NCI-H2196 (cell line): ENCODE measurements at regions not wholly inside any gene's neighbourhood (a gene's known extent, or its start where the extent isn't known, plus 50 kb on each side); places are given as distances from the start of the nearest gene placed in this dataset.
"Not testable (repeated sequence)": the region's sequence is repeated elsewhere in the genome, so short reads cannot be mapped to it uniquely, and the experiment has no call there.

ENCODE experiments used
- DNase-seq: peaks from one replicate; lab custom pipeline; 2025; ENCODE audit not compliant: unreplicated experiment; lab: John Stamatoyannopoulos, UW

DNA sequence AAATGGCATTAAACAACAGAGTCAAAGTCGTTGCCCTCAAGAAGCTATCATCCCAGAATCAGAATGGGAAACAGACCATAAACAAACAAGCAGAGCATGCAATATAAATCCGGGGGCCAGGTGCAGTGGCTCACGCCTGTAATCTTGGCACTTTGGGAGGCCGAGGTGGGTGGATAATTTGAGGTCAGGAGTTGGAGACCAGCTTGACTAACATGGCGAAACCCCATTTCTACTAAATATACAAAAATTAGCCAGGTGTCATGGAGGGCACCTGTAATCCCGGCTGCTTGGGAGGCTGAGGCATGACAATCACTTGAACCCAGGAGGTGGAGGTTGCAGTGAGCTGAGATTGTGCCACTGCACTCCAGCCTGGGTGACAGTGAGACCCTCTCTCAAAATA, 249.8 kb downstream of the CYRIA start:
- DNase-seq, result not testable (repeated sequence)

DNA sequence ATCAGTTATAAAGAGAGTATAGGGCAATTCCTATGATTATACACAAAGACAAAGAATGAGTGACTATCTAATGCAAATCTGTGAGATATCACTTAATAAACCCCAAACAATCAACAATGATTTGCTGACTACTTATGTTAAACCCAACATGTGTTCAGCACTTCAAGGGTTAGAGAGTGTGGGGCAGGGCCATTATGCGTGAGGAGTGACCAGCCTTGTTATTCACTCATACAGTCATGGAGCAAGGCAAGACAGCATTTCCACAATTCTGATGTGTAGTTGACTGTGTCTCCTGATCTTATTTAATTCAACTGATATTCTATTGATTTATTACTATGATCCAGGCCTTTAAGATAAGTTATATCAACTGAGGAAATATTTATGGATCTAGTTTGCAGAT, 251.7 kb downstream of the CYRIA start:
- no peak for DNase-seq

DNA sequence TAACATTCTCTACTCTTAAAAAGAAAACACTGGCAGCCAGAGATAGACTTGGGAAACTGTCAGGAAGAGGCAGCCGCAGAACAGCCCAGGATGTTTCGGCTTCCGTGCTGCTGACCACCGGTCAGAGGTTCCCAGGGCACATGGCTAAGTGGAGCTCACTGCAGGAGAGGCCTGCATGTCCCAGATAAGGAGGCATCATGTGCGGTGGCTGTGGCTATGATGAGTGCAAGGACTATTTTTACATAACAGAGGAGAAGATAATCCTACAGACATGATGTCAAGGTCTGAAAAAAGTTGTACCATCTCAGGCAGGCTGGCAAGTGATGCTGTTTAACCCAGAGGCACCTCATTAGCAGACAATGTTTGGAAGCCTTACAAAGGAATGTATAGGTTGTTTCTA, 252.3 kb downstream of the CYRIA start:
- DNase-seq, result no peak

DNA sequence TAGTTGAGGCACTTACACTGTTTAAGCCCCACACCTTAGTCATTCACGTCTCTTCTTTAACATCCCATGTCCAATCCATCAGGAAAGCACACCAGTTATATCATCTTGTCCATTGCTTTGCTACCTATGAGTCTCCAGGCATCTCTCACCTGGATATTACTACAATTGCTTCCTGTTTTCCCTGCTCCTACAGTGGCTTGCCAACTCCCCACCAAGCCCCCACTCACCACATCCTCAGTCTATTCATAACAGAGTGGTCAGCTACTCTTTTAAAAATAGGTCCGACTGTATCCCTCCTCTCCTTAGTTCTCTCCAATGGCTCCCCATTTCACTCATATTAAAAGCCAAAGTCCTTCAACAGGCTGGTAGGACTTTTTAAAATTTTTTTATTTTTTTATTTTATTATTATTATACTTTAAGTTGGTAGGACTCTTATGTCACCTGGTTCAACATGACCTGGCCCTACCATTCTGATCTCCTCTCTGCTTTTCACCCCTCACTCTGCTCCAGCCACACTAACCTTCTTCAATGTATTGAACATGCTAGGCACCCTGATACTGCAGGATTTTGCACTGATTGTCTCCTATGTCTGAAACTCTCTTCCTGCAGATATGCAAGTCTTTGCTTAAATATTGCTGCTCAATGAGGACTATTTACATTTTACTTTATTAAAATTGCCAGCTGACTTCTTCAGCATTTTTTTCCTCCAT, 253.2 kb downstream of the CYRIA start:
- DNase-seq, result no peak

DNA sequence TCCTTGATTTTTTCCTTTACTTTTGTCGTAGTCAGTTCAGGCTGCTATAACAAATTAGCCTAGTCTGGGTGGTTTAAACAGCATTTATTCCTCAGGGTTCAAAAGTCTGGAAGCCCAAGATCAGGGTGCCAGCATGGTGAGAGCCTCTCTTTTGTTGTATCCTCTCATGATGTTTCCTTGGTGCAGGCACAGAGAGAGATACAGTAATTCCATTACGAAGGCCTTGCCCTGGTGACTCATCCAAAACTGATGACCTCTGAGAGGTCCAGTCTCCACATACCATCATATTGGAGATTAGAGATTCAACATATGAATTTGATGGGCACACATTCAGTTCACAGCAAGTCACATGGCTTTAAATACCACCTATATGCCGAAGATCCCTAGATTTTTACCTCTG, 253.8 kb downstream of the CYRIA start:
- no peak for DNase-seq

DNA sequence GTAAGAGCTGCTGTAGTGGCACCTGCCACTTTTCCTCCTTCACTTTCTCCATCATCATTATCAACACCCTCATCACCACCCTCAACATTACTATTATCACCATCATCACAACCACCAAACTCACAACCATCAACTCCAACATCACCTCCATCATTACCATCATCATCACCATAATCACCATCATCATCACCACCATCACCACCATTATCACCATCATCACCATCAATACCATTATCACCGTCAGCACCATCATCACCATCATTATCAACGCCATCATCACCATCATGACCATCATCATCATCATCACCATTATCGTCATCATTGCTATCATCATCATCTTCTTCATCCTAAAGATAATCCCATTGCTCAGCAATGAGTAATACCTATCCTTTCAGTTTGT, 255.8 kb downstream of the CYRIA start:
- no peak for DNase-seq

DNA sequence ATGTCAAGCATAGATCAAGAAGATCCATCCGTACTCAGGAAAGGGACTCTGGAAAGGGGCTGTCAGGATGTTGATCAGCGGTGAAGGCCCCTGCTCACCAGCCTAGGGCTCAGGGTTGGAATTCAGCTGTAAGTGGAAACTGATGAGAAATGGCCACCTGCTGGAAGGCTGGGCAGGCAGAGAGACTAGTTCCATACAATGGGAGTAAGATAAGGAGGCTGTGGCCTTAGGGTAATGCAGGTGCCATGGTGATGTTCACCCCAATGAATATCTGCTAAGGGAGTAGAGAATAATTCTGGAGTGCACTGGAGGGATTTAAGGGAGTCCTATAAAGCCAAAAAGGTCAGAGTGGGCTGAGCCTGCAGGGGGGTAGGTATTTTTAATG, 256.6 kb downstream of the CYRIA start:
- DNase-seq, result no peak

DNA sequence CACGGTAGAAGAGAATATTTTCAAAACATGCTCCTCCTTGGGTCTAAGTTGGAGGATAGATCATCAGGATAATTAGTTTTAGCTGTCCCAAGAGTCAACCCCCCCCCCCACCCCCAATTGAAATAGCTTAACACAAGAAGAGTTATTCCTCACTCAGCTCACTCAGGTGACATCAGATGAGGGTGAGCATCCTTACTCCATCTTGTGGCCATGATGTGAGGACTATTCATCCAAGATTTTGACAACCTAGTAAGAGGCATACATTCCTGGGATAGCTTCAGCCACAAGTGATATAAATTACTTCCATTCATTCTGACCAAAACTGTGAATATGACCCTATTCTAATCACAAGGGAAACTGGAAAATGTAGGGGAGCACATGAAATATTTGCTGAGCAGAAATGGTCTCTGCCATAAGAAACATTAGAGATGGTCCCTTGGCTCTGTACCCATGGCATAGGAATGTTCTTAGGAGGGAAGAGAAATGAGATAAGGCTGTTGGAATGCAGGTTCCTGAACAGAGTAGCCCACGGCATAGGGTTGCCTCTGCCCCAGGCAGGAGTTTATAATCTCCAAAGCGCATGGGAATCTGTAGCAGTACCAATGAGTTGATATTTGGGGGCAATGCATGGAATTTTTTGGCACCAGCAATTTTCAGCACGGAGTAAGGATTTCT, 257.2 kb downstream of the CYRIA start:
- no peak for DNase-seq

DNA sequence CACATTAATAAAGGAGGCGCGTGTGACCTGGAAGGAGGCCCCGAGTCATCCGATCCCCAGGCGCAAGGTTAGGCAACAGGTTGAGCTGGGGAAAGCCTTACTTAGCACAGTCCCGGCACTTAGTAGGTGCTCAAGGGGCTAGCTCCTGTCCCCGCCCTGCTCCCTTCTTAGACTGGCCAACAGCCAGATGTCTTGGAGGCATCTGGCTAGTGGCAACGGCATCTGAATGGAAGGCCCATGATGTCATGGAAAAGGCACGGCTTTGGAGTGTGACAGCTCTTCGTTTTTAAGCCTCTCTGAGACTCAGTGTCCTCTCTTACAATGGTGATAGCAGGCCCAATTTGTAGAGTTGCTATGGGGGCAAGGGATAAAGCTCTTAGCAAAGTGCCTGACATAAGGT, 258.3 kb downstream of the CYRIA start:
- no peak for DNase-seq

DNA sequence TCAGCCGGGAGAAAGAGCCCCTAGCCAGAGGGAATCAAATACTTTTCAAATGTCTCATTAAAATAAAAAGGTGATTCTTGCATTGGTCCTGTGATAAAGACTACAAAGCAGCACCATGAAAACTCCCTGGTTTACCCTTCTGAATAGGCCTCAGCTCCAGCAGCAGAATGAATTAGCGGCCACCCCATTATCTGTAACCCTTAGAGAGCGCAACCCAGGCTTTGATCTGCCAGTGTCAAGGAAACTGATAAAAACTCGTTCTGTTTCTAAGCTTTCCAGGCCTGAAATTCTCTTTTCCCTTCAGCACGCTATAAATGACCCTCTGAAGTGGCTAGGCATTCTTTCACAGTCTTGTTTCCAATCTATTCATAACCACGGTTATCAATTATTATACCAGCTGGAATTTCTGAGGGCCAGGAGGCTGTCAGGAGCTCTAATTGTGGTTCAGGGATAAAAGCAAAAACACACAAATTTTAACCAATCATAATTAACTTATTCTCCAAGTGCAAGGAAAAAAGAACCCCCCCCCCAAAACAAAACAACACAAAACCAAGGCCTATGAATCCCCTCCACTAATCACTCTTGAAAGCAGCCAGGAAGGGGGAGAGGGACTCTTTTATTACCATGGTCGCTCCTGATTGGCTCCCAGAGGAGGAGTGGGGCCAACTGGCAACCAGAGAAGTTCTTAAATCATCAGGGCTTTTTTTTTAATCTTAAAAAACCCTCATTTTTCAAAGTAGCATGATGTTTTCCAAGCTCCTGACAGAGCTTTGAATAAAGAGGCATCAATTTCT, 258.9 kb downstream of the CYRIA start:
- DNase-seq, result no peak

DNA sequence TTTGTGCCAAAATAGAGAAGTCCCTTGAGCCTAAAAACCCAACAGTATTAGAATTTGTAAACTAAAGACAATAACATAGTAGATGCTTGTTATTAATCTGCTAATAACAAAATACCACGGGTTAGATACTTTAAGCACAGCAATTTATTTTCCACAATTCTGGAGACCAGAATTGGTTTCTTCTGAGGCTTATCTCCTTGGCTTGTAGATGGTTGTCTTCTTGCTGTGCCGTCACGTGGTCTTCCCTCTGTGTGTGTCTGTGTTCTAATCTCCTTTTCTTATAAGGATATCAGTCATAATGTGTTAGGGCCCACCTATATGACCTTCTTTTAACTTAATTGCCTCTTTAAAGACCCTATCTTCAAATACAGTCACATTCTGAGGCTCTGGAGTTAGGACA, 260.1 kb downstream of the CYRIA start:
- no peak for DNase-seq

DNA sequence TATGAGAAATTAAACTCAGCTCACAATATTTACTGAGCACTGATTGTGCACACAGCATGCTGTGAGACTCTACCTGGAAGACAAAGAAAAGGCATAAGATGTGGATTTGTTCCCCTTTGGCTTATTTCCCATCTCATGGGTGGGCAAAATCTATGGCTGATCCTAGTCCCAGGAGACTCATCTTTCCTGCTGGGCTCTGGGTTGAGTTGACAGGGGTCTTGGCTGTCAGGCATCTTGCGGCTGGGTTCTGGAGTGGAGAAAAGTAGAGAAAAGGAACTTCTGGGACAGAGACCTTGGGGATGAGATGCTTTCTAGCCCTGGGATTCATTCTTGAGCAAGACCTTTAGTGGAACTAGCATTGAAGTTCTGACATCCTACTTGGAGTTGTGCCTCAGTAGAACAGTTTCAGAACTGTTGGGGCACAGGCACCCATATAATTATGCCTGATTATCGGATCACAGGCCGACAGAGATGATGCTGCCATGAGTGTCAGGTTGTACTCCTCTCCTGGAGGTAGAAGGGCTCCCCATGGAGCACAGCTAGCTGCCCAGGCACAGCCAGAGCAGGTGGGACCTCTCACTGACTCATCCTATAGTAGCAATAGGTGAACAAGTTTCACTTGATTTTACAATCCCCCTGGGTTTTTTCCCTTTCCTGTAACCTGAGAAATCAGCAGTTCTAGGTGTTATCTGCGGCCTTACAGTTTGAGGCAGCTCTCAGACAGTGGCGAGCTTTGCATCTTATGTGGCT, 260.9 kb downstream of the CYRIA start:
- DNase-seq, result no peak

DNA sequence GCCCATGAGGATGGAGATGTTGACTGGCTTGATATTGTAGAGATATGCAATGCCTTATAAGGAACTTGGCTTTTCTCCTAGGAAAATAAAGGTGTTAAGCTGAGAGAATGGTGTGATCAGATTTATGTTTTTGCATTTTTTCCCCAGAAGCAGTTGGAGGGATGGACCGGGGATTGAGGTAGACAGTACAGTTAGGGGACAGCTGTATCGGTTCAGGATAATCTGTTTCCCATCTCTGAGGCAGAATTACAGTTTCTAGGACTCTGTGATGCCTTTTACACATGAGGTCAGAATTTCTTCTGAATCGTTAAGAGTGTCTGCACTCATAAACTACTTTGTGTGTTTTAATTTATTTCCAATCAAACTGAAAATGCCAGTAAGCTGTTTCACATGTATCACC, 261.5 kb downstream of the CYRIA start:
- no peak for DNase-seq

DNA sequence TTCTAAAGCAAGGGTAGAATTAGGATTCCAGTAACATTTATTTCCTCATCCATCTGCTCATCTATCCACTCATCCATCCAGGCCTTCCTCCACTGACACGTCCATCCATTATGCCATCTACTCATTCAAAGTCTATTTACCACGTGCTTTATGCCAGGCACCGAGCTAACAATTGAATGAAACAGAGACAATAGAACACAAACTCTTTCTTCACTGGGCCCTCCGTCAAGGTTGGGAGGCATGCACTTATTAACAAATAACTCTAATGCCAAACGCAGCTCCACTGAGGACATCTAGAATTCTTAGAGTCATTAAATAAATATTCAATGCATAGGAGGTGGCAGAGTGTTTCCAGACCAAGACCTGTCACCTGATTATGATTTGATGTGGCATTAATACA, 262.7 kb downstream of the CYRIA start:
- DNase-seq, result no peak

DNA sequence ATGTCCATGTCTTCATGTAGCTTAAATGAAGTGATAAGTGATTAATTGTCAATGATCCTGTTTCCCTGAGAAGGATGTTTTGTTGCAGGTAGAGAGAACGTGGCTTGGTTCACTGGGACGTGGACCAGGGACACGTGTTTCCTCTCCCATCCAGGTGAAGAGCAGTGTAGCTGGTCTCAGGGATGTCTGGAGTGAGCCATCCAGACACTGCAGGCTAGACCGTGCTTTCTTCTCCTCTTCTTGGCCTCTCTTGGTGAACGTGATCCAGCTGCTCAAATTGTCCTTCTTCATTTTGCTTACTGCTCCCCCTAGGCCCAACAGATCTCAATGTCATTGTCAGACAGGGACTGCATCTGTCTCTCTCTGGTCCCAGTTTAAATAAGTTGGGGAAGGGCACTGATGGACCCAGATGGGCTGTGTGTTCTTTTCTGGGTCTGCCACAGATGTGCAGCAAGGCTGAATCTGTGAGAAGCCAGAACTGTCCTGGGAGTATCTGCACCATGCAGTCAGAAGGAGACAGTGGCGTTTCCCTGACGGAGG, 263.8 kb downstream of the CYRIA start:
- no peak for DNase-seq

DNA sequence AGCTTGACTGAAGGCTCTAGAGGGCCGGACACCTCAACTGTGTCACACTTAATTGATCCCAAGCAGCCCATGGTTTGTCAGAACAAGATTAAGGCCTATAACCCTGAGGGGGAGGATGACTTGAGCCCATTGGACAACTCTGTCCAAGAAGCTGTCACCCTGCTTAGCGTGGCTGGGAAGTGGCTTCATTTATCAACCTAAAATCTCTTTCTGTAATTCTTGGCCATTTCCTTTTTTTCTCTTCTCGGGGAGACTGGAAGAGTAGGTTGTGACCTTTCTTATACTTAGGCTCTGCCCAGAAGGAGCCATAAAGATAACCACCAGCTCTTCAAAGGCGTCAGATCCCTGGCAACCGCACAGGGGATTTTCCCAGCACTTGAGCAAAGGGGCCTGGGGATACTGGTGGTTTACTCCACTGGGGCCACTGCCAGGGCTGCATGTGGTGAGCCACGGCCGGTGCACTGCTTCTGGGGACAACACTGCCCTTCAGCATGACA, 265.5 kb downstream of the CYRIA start:
- no peak for DNase-seq

DNA sequence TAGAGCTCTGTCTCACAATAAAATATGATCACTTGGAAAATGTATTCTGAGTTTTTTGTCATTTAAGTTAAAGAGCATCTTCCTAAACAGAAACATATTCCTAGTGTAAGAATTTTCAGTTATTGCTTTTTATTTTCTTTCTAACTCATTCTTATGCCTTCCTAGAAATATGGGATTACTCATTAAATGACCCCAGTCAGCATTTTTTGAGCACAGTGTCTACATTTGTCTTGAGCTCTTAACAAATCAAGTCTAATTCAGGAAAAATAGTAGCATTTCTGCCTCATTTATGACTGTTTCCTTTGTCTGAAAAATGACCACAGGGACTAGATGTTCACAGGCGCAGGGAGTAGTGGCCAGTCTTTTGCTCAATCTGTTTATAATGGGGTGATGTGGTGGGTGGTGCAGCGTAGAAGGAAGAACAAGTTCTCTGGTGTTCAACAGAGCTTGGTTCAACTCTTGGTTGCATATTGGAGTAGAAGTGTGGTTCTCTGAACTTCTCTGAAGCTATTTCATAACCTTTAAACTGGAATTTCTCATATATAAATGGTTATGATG, 267.1 kb downstream of the CYRIA start:
- no peak for DNase-seq

DNA sequence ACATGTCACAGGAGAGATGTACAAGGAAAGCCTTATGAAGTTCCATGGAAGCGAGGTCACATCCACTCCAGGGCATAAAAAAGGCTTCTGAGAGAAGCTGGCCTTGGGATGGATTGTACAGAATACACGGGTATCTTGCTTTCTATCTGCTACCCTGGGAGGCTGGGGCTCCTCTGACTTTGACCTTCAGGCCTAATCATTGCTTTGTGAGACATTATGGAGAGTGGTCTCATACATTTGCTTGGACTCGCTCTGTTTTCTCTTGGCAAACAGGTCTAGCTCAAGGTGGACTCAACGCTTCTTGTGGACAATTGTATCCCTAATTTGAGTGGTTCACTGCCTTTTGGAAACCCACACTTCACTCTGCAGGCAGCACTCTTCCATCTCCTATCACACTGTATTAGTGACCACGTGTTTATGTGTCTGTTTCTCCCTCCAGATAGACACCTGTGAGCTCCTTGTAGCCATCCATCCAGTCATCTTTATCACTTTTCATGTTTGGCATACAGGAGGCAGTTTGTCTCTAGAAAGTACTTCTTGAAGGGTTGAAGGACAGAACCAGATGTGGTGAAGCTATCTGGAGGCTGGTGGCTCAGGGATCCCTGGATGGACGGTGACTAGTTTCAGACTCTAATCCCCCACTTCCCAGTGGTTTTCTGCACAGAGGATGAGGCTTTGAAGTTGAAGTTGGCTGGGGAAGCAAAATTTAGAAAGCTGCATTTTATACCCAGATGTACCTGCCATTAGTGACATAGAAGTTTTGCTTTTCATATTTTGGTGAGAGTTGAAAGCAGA, 267.8 kb downstream of the CYRIA start:
- no peak for DNase-seq

DNA sequence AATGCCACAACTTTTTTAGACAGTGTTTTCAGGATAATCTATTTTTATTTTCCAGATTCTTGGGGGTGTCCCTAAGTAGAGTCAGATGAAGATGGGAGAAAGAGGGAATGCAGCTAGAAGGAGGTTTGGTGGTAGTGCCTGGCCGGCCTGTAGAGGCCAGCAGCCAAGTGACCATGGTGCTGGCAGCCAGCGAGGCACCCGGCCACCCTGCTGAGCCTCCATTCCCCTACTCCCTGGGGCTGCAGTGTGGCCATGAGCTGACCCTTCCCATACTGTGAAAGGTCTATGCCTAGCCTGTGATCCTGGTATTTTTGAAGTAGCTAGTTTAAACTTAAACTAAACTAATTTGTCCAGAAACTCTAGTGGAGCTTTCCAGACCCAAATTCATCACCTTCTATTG, 268.6 kb downstream of the CYRIA start:
- DNase-seq, result no peak

DNA sequence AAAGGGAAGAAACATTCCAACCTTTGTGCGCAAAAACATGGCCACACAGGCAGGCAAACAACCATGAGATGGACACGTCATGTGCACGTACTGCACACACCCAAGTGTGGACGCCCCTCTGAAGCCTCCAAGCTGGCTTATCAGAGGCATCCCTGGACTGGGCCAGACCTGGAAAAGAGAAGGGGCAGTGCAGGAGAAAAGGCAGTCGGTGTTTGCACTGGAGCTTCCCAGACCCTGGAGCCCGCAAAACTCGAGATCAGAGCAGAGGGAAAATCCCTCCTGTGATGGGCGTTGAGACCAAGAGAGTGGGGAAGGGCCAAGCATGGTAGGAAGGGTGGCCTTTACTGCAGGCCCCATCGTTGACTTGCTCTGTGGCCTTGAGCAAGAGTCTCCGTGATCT, 269.5 kb downstream of the CYRIA start:
- no peak for DNase-seq
